Right cardiac atrium (tissue), 5 donors: ENCODE measurements at regions not wholly inside any gene's neighbourhood (a gene's known extent, or its start where the extent isn't known, plus 50 kb on each side); places are given as distances from the start of the nearest gene placed in this dataset.

ENCODE experiments used
- ATAC-seq, 2 donors: fragments of 200-7000 bp; cut with Tn5 transposase; one replicate each; pipeline versions ENCODE4 v1.8.0 to v1.9.1; 2020; ENCODE audit warnings: moderate library complexity in 2 of 2, mild to moderate bottlenecking in 1 of 2
- DNase-seq, 3 donors: peaks; one replicate each; pipeline ENCODE4 v3.0.0-alpha.2; 2020
- H3K27ac ChIP-seq: one replicate; pipeline ENCODE4 v1.5.1; 2013; ENCODE audit warnings: mild to moderate bottlenecking, low read length, control low read depth, moderate library complexity
- H3K27me3 ChIP-seq: one replicate; pipeline ENCODE4 v1.6.1; 2013; ENCODE audit not compliant: control insufficient read depth, insufficient read depth
- H3K4me1 ChIP-seq: one replicate; pipeline ENCODE4 v1.6.1; 2013; ENCODE audit warnings: low read length; ENCODE audit not compliant: control insufficient read depth, insufficient read depth
- H3K4me3 ChIP-seq: one replicate; pipeline ENCODE4 v1.5.1; 2013; ENCODE audit warnings: low read length, control low read depth
- H3K9me3 ChIP-seq: one replicate; pipeline ENCODE4 v1.6.1; 2013; ENCODE audit warnings: low read length; ENCODE audit not compliant: control insufficient read depth
- WGBS: extraction: QIAGEN DNeasy Blood & Tissue Kit; methylation state at CpG from one replicate; pipeline ENCODE4 v1.1.7; 2013; 5-methylcytosine and 5-hydroxymethylcytosine counted together
- intact Hi-C, 4 donors: fragments of 100-400 bp; cut with DNase I; formaldehyde crosslinking; loops; one replicate each; pipeline versions ENCODE4 v1.11.0 to v1.14.0; 2022 to 2023
- donor health status: healthy with polysubstance abuse.
- donor health status: DM: no; HTN: yes; CAD: no.
- donor health status: DM: no; HTN: no; CAD: no.
- donor health status: DM: no; HTN: yes; CAD: no; lungs with severe emphysema.
- donor health status: DM: yes; HTN: yes; CAD: no.

- H3K27ac ChIP-seq, result no peak overlapping the region
- 79% methylated on average over 9 of the region's 9 CpGs for WGBS
- H3K9me3 ChIP-seq, result peaks cover 2% of the 10 kb centered on the region
- DNase-seq (no peak), ATAC-seq (no peak)
- intact Hi-C loops, result no loop called here
- H3K4me3 ChIP-seq, result no peak overlapping the region
- no peaks in the 10 kb centered on the region for H3K27me3 ChIP-seq
- no peaks in the 10 kb centered on the region for H3K4me1 ChIP-seq
Observed at GRCh38 chr16:6189216-6189615, 1091.6 kb upstream of the EEF2KMT start.

GRCh38 chr16:6177616-6178180 lies 1080.1 kb upstream of the EEF2KMT start:
- ATAC-seq (no peak), DNase-seq (no peak)
- no peaks in the 10 kb centered on the region for H3K9me3 ChIP-seq
- WGBS, result 81% methylated on average over 5 of the region's 5 CpGs
- H3K4me3 ChIP-seq, result no peak overlapping the region
- H3K4me1 ChIP-seq, result no peaks in the 10 kb centered on the region
- H3K27ac ChIP-seq, result no peak overlapping the region
- H3K27me3 ChIP-seq, result no peaks in the 10 kb centered on the region
- intact Hi-C loops, result no loop called here

GRCh38 chr16:6170022-6170421 lies 1072.4 kb upstream of the EEF2KMT start:
- Histone ChIP-seq H3K4me1 (no peaks in the 10 kb centered on the region), H3K27ac (no peak overlapping the region), H3K9me3 (no peaks in the 10 kb centered on the region), H3K4me3 (no peak overlapping the region), H3K27me3 (no peaks in the 10 kb centered on the region)
- ATAC-seq (no peak), DNase-seq (no peak)
- intact Hi-C loops, result no loop called here
- 78% methylated on average over 5 of the region's 5 CpGs for WGBS

GRCh38 chr16:6165330-6165979 lies 1067.9 kb upstream of the EEF2KMT start:
- Histone ChIP-seq H3K27ac (no peak overlapping the region), H3K9me3 (no peaks in the 10 kb centered on the region), H3K27me3 (no peaks in the 10 kb centered on the region), H3K4me3 (no peak overlapping the region), H3K4me1 (no peaks in the 10 kb centered on the region)
- 69% methylated on average over 11 of the region's 11 CpGs for WGBS
- no peak for DNase-seq
- no peak for ATAC-seq
- intact Hi-C loops, result no loop called here

DNA sequence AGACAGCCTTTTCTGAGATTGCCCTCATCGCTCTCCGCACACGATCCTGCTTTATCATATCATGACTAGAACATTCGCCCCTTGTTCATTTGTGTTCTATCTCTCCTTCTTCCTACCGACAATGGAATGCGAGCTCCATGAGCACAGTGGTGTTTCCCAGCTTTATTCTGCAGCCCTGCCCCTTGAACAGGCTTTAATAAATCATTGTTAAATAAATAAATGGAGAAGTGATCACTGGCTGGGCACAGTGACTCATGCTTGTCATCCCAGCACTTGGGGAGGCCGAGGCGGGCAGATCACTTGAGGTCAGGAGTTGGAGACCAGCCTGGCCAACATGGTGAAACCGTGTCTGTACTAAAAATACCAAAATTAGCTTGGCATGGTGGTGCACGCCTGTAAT lies 1063.3 kb upstream of the EEF2KMT start:
- Histone ChIP-seq H3K27ac (no peak overlapping the region), H3K4me1 (no peaks in the 10 kb centered on the region), H3K27me3 (no peaks in the 10 kb centered on the region), H3K4me3 (no peak overlapping the region), H3K9me3 (no peaks in the 10 kb centered on the region)
- no peak for ATAC-seq
- DNase-seq, result no peak
- intact Hi-C loops, result no loop called here
- WGBS, result 75% methylated on average over 10 of the region's 10 CpGs

DNA sequence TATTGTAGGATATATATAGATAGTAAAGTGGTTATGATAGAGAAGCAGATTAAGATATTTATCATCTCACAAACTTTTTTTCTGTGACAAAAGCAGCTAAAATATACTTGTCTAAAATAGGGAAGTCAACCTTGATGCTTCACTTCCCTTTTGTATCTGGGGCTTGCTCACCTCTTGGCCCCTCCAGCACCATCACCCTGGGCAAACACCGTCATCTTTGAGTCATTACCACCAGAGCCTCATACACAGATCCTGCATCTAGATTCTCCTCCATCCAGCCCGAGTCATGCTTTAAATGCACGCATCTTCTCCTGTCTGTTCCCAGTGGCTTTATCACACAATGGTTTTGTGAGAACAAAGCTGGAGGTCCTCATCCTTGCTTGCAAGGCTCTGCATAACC lies 1062.7 kb upstream of the EEF2KMT start:
- 84% methylated on average over 3 of the region's 3 CpGs for WGBS
- intact Hi-C loops, result no loop called here
- Histone ChIP-seq H3K4me1 (no peaks in the 10 kb centered on the region), H3K27me3 (no peaks in the 10 kb centered on the region), H3K27ac (no peak overlapping the region), H3K4me3 (no peak overlapping the region), H3K9me3 (no peaks in the 10 kb centered on the region)
- no peak for DNase-seq
- no peak for ATAC-seq

- intact Hi-C loops, result no loop called here
Observed at GRCh38 chr16:6157806-6158205, 1060.2 kb upstream of the EEF2KMT start.

DNA sequence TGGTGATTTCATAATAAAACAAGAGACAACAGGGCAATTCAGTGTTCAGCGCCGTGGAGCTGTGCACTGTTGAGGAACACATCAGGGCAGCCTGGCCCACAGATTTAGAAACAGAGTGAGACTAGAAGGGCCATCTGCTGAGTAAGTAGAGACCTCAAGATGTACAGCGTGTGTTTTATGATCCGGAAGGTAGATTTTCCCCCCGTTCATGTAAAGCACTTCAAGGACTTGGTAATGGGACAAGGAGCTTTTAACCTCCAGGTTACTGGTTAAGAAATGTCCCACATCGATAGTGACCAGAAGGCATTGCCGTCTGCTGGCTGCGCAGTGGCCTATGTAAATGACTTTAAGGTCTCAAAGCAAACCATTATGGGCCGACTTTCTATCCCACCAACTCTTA lies 1057.7 kb upstream of the EEF2KMT start:
- Histone ChIP-seq H3K27ac (no peak overlapping the region), H3K9me3 (no peaks in the 10 kb centered on the region), H3K27me3 (no peaks in the 10 kb centered on the region), H3K4me1 (no peaks in the 10 kb centered on the region), H3K4me3 (no peak overlapping the region)
- intact Hi-C loops, result no loop called here
- WGBS, result 85% methylated on average over 9 of the region's 9 CpGs
- no peak for ATAC-seq
- DNase-seq, result no peak

More at GRCh38 chr16:6157806-6158205, 1060.2 kb upstream of the EEF2KMT start:
- DNase-seq, result no peak
- 90% methylated on average over 4 of the region's 4 CpGs for WGBS
- ATAC-seq, result no peak
- Histone ChIP-seq H3K9me3 (no peaks in the 10 kb centered on the region), H3K4me1 (no peaks in the 10 kb centered on the region), H3K27ac (no peak overlapping the region), H3K4me3 (no peak overlapping the region), H3K27me3 (no peaks in the 10 kb centered on the region)

GRCh38 chr16:6153901-6154300 lies 1056.3 kb upstream of the EEF2KMT start:
- no peak for ATAC-seq
- WGBS, result 87% methylated on average over 5 of the region's 5 CpGs

GRCh38 chr16:6149031-6149430 lies 1051.4 kb upstream of the EEF2KMT start:
- Histone ChIP-seq H3K27ac (no peak overlapping the region), H3K27me3 (no peaks in the 10 kb centered on the region), H3K9me3 (no peaks in the 10 kb centered on the region), H3K4me3 (no peak overlapping the region), H3K4me1 (no peaks in the 10 kb centered on the region)
- 86% methylated on average over 10 of the region's 10 CpGs for WGBS
- ATAC-seq (no peak), DNase-seq (no peak)
- intact Hi-C loops, result no loop called here

More at GRCh38 chr16:6153901-6154300, 1056.3 kb upstream of the EEF2KMT start:
- no peaks in the 10 kb centered on the region for H3K4me1 ChIP-seq
- no peaks in the 10 kb centered on the region for H3K27me3 ChIP-seq
- no peak overlapping the region for H3K4me3 ChIP-seq
- intact Hi-C loops, result no loop called here
- no peaks in the 10 kb centered on the region for H3K9me3 ChIP-seq
- no peak overlapping the region for H3K27ac ChIP-seq
- no peak for DNase-seq

DNA sequence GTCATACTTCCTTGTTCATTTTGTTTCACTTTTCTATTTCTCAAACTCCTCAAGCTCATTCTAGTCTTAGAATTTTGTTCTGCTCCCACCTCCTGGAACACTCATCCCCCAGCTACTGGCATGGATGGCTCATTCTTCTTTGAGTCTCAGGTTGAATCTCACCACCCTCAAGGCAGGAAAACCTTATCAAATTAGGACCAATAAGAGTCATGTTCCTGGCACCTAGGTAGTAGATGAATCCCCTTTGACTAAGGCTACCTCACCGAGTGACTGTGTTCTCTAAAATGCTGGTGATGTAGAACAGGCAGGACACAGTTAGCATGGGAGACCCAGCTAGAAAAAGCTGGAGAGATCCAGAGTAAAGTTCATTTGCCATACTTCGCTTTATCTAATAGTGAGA lies 1050.8 kb upstream of the EEF2KMT start:
- ATAC-seq (no peak), DNase-seq (no peak)
- no peak overlapping the region for H3K27ac ChIP-seq
- no peaks in the 10 kb centered on the region for H3K27me3 ChIP-seq
- intact Hi-C loops, result no loop called here
- H3K4me3 ChIP-seq, result no peak overlapping the region
- WGBS, result 60% methylated on average over 2 of the region's 2 CpGs
- H3K4me1 ChIP-seq, result no peaks in the 10 kb centered on the region
- no peaks in the 10 kb centered on the region for H3K9me3 ChIP-seq
